ENCODE measurements at regions not wholly inside any gene's neighbourhood (a gene's known extent, or its start where the extent isn't known, plus 50 kb on each side); places are given as distances from the start of the nearest gene placed in this dataset.

GRCh38 chr15:68524753-68525584 is 53.8 kb upstream of the CORO2B start:
- no peaks in the 10 kb centered on the region for H3K36me3 Mint-ChIP-seq

GRCh38 chr15:68525815-68526214 is 53.0 kb upstream of the CORO2B start:
- no peak for DNase-seq (ENCODE audit: low spot score in 2 of 2)
- Mint-ChIP-seq H3K27me3 (peaks cover 6% of the 10 kb centered on the region), H3K9me3 (peaks cover 1% of the 10 kb centered on the region), H3K27ac (no peak overlapping the region), H3K4me3 (no peak overlapping the region), H3K36me3 (no peaks in the 10 kb centered on the region), H3K4me1 (peaks cover 2% of the 10 kb centered on the region)
- no peak for ATAC-seq (ENCODE audit: low read depth)

More at GRCh38 chr15:68524753-68525584, 53.8 kb upstream of the CORO2B start:
- H3K27me3 Mint-ChIP-seq = peaks cover 8% of the 10 kb centered on the region
- ATAC-seq (ENCODE audit: low read depth) = no peak
- H3K4me1 Mint-ChIP-seq = peaks cover 2% of the 10 kb centered on the region
- H3K9me3 Mint-ChIP-seq = peaks cover 1% of the 10 kb centered on the region
- no peak for DNase-seq (ENCODE audit: low spot score in 2 of 2)
- no peak overlapping the region for H3K4me3 Mint-ChIP-seq
- no peak overlapping the region for H3K27ac Mint-ChIP-seq

GRCh38 chr15:68526269-68526668 is 52.5 kb upstream of the CORO2B start:
- ATAC-seq (ENCODE audit: low read depth) (no peak), DNase-seq (ENCODE audit: low spot score in 2 of 2) (no peak)
- H3K27ac Mint-ChIP-seq = no peak overlapping the region
- H3K4me1 Mint-ChIP-seq = peaks cover 2% of the 10 kb centered on the region
- peaks cover 2% of the 10 kb centered on the region for H3K9me3 Mint-ChIP-seq
- H3K36me3 Mint-ChIP-seq = peaks cover under 1% of the 10 kb centered on the region
- no peak overlapping the region for H3K4me3 Mint-ChIP-seq
- H3K27me3 Mint-ChIP-seq = peaks cover 7% of the 10 kb centered on the region

- Mint-ChIP-seq H3K27me3 (peaks cover 8% of the 10 kb centered on the region), H3K4me3 (no peak overlapping the region), H3K9me3 (peaks cover 4% of the 10 kb centered on the region), H3K27ac (no peak overlapping the region), H3K36me3 (peaks cover 3% of the 10 kb centered on the region), H3K4me1 (peaks cover 2% of the 10 kb centered on the region)
- ATAC-seq (ENCODE audit: low read depth) (peak; percentile 72), DNase-seq (ENCODE audit: low spot score in 2 of 2) (no peak)
Observed at GRCh38 chr15:68526784-68527183, 52.0 kb upstream of the CORO2B start.

GRCh38 chr15:68528626-68529290 is 50.0 kb upstream of the CORO2B start:
- Mint-ChIP-seq H3K36me3 (peaks cover 10% of the 10 kb centered on the region), H3K27ac (no peak overlapping the region), H3K9me3 (peaks cover 15% of the 10 kb centered on the region), H3K4me1 (peaks cover 2% of the 10 kb centered on the region), H3K4me3 (no peak overlapping the region), H3K27me3 (peaks cover 4% of the 10 kb centered on the region)
- ATAC-seq (ENCODE audit: low read depth) (no peak), DNase-seq (ENCODE audit: low spot score in 2 of 2) (no peak)

All from memory B cell (primary cell).